ENCODE measurements at regions not wholly inside any gene's neighbourhood (a gene's known extent, or its start where the extent isn't known, plus 50 kb on each side); places are given as distances from the start of the nearest gene placed in this dataset.

- POLR2A ChIA-PET = no interaction called here
- H3K36me3 ChIP-seq (ENCODE audit: control insufficient read depth, insufficient read depth, low read length) = no peaks in the 10 kb centered on the region
- no peak for DNase-seq (ENCODE audit: low read depth)
- H3K27me3 ChIP-seq (ENCODE audit: control insufficient read depth, insufficient read depth, low read length) = no peaks in the 10 kb centered on the region
- H3K4me3 ChIP-seq (ENCODE audit: low read depth, low read length) = no peak overlapping the region
- TF ChIP-seq, protein P1, sequence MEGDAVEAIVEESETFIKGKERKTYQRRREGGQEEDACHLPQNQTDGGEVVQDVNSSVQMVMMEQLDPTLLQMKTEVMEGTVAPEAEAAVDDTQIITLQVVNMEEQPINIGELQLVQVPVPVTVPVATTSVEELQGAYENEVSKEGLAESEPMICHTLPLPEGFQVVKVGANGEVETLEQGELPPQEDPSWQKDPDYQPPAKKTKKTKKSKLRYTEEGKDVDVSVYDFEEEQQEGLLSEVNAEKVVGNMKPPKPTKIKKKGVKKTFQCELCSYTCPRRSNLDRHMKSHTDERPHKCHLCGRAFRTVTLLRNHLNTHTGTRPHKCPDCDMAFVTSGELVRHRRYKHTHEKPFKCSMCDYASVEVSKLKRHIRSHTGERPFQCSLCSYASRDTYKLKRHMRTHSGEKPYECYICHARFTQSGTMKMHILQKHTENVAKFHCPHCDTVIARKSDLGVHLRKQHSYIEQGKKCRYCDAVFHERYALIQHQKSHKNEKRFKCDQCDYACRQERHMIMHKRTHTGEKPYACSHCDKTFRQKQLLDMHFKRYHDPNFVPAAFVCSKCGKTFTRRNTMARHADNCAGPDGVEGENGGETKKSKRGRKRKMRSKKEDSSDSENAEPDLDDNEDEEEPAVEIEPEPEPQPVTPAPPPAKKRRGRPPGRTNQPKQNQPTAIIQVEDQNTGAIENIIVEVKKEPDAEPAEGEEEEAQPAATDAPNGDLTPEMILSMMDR (IDR thresholded peaks at IDR 0.05; ENCODE audit: insufficient read depth, low read depth, low read length) = no peak
- CTCF ChIA-PET = no interaction called here
Measured at GRCh38 chr2:18357537-18357936, 202.9 kb downstream of the RDH14 start.

DNA sequence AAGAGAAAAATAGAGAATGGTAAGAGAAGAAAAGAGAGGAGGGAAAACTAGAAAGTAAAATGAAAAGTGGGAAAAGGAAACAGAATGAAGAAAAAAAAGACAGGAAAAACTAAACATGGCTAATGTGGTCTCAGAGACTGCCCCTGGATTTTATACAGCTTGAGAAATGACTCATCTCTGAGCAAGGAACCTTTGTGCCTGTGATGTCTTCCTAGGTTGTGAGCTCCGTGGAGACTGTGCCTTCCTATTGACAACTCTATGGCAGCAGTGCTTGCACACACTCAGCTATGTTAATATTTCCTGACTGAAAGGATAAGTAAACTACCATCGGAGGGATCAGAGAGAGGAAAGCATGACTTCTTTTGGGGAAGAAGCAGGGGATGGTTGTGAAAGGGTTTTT is 203.8 kb downstream of the RDH14 start:
- TF ChIP-seq, protein P1 (IDR thresholded peaks at IDR 0.05; ENCODE audit: insufficient read depth, low read depth, low read length) = no peak
- POLR2A ChIA-PET = interaction anchor here (0.6 kb wide), 1 partner anchor 14 kb away, joined by 3 read pairs; no protein-coding TSS in a partner anchor
- no peak overlapping the region for H3K4me3 ChIP-seq (ENCODE audit: low read depth, low read length)
- CTCF ChIA-PET = no interaction called here
- H3K27me3 ChIP-seq (ENCODE audit: control insufficient read depth, insufficient read depth, low read length) = no peaks in the 10 kb centered on the region
- H3K36me3 ChIP-seq (ENCODE audit: control insufficient read depth, insufficient read depth, low read length) = no peaks in the 10 kb centered on the region
- no peak for DNase-seq (ENCODE audit: low read depth)

DNA sequence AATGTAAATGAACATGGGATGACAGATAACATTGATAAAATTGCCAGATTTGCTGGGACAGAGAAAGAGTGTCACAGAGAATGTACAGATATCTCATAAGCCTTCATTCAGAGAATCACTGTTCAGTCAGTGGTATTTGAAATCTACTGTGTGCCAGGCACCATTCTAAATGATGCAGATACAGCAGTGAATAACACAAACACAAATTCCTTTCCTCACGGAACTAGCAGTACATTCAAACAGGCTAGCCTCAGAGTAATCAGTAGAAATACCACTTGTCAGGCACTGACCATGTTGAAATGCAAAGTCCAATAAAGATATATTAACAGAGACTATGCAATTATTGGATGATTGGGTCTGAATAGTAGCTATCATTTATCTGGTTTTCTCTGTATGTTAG is 211.0 kb downstream of the RDH14 start:
- H3K4me3 ChIP-seq (ENCODE audit: low read depth, low read length) = no peak overlapping the region
- POLR2A ChIA-PET = no interaction called here
- no peak for DNase-seq (ENCODE audit: low read depth)
- no peaks in the 10 kb centered on the region for H3K36me3 ChIP-seq (ENCODE audit: control insufficient read depth, insufficient read depth, low read length)
- no peaks in the 10 kb centered on the region for H3K27me3 ChIP-seq (ENCODE audit: control insufficient read depth, insufficient read depth, low read length)
- TF ChIP-seq, protein P1 (IDR thresholded peaks at IDR 0.05; ENCODE audit: insufficient read depth, low read depth, low read length) = no peak
- CTCF ChIA-PET = interaction anchor here (1.4 kb wide), 1 partner anchor 10 kb away, joined by 3 read pairs; no protein-coding TSS in a partner anchor

DNA sequence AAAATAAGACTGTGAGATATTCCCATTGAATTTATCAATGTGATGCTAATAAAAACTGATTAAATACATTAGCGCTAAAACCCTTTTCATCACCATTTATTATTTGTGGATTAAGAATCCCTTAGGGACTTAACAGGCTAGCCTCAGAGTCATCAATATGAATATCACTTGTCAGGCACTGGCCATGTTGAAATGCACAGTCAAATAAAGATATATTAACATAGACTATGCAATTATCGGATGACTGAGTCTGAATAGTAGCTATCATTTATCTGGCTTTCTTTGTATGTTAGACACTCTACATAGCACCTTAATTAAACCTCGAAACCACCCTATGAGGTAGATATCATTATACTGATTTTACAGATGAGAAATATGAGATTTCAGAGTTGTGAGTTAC is 213.6 kb downstream of the RDH14 start:
- no peaks in the 10 kb centered on the region for H3K36me3 ChIP-seq (ENCODE audit: control insufficient read depth, insufficient read depth, low read length)
- TF ChIP-seq, protein P1 (IDR thresholded peaks at IDR 0.05; ENCODE audit: insufficient read depth, low read depth, low read length) = no peak
- CTCF ChIA-PET = no interaction called here

GRCh38 chr2:18346344-18346743 is 214.1 kb downstream of the RDH14 start:
- Histone ChIP-seq H3K27me3 (ENCODE audit: control insufficient read depth, insufficient read depth, low read length) (no peaks in the 10 kb centered on the region), H3K36me3 (ENCODE audit: control insufficient read depth, insufficient read depth, low read length) (no peaks in the 10 kb centered on the region), H3K4me3 (ENCODE audit: low read depth, low read length) (no peak overlapping the region)
- ChIA-PET POLR2A (no interaction called here), CTCF (no interaction called here)
- no peak for DNase-seq (ENCODE audit: low read depth)
- TF ChIP-seq, protein P1 (IDR thresholded peaks at IDR 0.05; ENCODE audit: insufficient read depth, low read depth, low read length) = no peak

More for the DNA sequence above, 213.6 kb downstream of the RDH14 start:
- Histone ChIP-seq H3K4me3 (ENCODE audit: low read depth, low read length) (no peak overlapping the region), H3K27me3 (ENCODE audit: control insufficient read depth, insufficient read depth, low read length) (no peaks in the 10 kb centered on the region)
- POLR2A ChIA-PET = no interaction called here
- DNase-seq (ENCODE audit: low read depth) = no peak

Data from BJ (cell line).